BLaER1 (cell line): ENCODE measurements at regions not wholly inside any gene's neighbourhood (a gene's known extent, or its start where the extent isn't known, plus 50 kb on each side); places are given as distances from the start of the nearest gene placed in this dataset.

Source experiments
- H3K27ac ChIP-seq: shearing (Covaris generic); formaldehyde crosslinking; 2 replicates; pipeline ENCODE4 v1.8.1; 2022
- H3K27me3 ChIP-seq: shearing (Covaris generic); formaldehyde crosslinking; 2 replicates; pipeline ENCODE4 v1.8.1; 2022
- H3K36me3 ChIP-seq: shearing (Covaris generic); formaldehyde crosslinking; 2 replicates; pipeline ENCODE4 v1.8.1; 2022
- H3K4me1 ChIP-seq: shearing (Covaris generic); formaldehyde crosslinking; 2 replicates; pipeline ENCODE4 v1.8.1; 2022
- H3K4me2 ChIP-seq: shearing (Covaris generic); formaldehyde crosslinking; 2 replicates; pipeline ENCODE4 v1.8.1; 2022
- H3K4me3 ChIP-seq: shearing (Covaris generic); formaldehyde crosslinking; 2 replicates; pipeline ENCODE4 v1.8.1; 2022
- H3K9ac ChIP-seq: shearing (Covaris generic); formaldehyde crosslinking; 2 replicates; pipeline ENCODE4 v1.8.1; 2022
- H3K9me3 ChIP-seq: shearing (Covaris generic); formaldehyde crosslinking; 2 replicates; pipeline ENCODE4 v1.8.1; 2022
- H4K20me1 ChIP-seq: shearing (Covaris generic); formaldehyde crosslinking; 2 replicates; pipeline ENCODE4 v1.8.1; 2022
- Cebpa-rat ChIP-seq: shearing (Covaris generic); IDR thresholded peaks from 2 replicates; pipeline ENCODE4 v1.8.1; 2022

- Histone ChIP-seq H3K27ac (no peak overlapping the region), H3K4me1 (no peaks in the 10 kb centered on the region), H3K36me3 (no peaks in the 10 kb centered on the region), H3K9me3 (no peaks in the 10 kb centered on the region), H4K20me1 (no peaks in the 10 kb centered on the region), H3K4me3 (no peak overlapping the region), H3K4me2 (no peak overlapping the region), H3K9ac (no peak overlapping the region), H3K27me3 (no peaks in the 10 kb centered on the region)
- TF ChIP-seq Cebpa-rat = no peak
Observed at GRCh38 chr2:144133936-144134665, 385.8 kb downstream of the ZEB2 start.

GRCh38 chr2:144132357-144132756 lies 387.6 kb downstream of the ZEB2 start:
- Histone ChIP-seq H3K9ac (no peak overlapping the region), H3K27ac (no peak overlapping the region), H4K20me1 (no peaks in the 10 kb centered on the region), H3K4me1 (no peaks in the 10 kb centered on the region), H3K4me3 (no peak overlapping the region), H3K27me3 (no peaks in the 10 kb centered on the region), H3K36me3 (no peaks in the 10 kb centered on the region), H3K9me3 (no peaks in the 10 kb centered on the region), H3K4me2 (no peak overlapping the region)
- no peak for TF ChIP-seq Cebpa-rat

GRCh38 chr2:144131042-144131441 lies 388.9 kb downstream of the ZEB2 start:
- Histone ChIP-seq H3K36me3 (no peaks in the 10 kb centered on the region), H3K27ac (no peak overlapping the region), H4K20me1 (no peaks in the 10 kb centered on the region), H3K9ac (no peak overlapping the region), H3K4me2 (no peak overlapping the region), H3K27me3 (no peaks in the 10 kb centered on the region), H3K9me3 (no peaks in the 10 kb centered on the region), H3K4me1 (no peaks in the 10 kb centered on the region), H3K4me3 (no peak overlapping the region)
- no peak for TF ChIP-seq Cebpa-rat

- no peak for TF ChIP-seq Cebpa-rat
Observed at GRCh38 chr2:144130551-144130950, 389.4 kb downstream of the ZEB2 start.

GRCh38 chr2:144128130-144128746 lies 391.7 kb downstream of the ZEB2 start:
- Histone ChIP-seq H3K27me3 (no peaks in the 10 kb centered on the region), H3K9me3 (no peaks in the 10 kb centered on the region), H3K4me2 (no peak overlapping the region), H4K20me1 (no peaks in the 10 kb centered on the region), H3K36me3 (no peaks in the 10 kb centered on the region), H3K9ac (no peak overlapping the region), H3K4me3 (no peak overlapping the region), H3K27ac (no peak overlapping the region), H3K4me1 (no peaks in the 10 kb centered on the region)
- no peak for TF ChIP-seq Cebpa-rat

More at GRCh38 chr2:144130551-144130950, 389.4 kb downstream of the ZEB2 start:
- no peaks in the 10 kb centered on the region for H3K4me1 ChIP-seq
- no peaks in the 10 kb centered on the region for H4K20me1 ChIP-seq
- H3K9me3 ChIP-seq = no peaks in the 10 kb centered on the region
- H3K4me3 ChIP-seq = no peak overlapping the region
- no peak overlapping the region for H3K9ac ChIP-seq
- H3K36me3 ChIP-seq = no peaks in the 10 kb centered on the region
- H3K27me3 ChIP-seq = no peaks in the 10 kb centered on the region
- H3K27ac ChIP-seq = no peak overlapping the region
- no peak overlapping the region for H3K4me2 ChIP-seq

- Histone ChIP-seq H3K4me1 (no peaks in the 10 kb centered on the region), H4K20me1 (no peaks in the 10 kb centered on the region), H3K27ac (no peak overlapping the region), H3K27me3 (no peaks in the 10 kb centered on the region), H3K4me2 (no peak overlapping the region), H3K4me3 (no peak overlapping the region), H3K36me3 (no peaks in the 10 kb centered on the region), H3K9me3 (no peaks in the 10 kb centered on the region), H3K9ac (no peak overlapping the region)
- no peak for TF ChIP-seq Cebpa-rat
Observed at GRCh38 chr2:144127693-144128092, 392.2 kb downstream of the ZEB2 start.

- Histone ChIP-seq H4K20me1 (no peaks in the 10 kb centered on the region), H3K4me1 (no peaks in the 10 kb centered on the region), H3K4me2 (no peak overlapping the region), H3K27me3 (no peaks in the 10 kb centered on the region), H3K4me3 (no peak overlapping the region), H3K9ac (no peak overlapping the region), H3K9me3 (no peaks in the 10 kb centered on the region), H3K36me3 (no peaks in the 10 kb centered on the region), H3K27ac (no peak overlapping the region)
- no peak for TF ChIP-seq Cebpa-rat
Observed at GRCh38 chr2:144126302-144126701, 393.6 kb downstream of the ZEB2 start.

- H4K20me1 ChIP-seq = no peaks in the 10 kb centered on the region
- no peaks in the 10 kb centered on the region for H3K9me3 ChIP-seq
- H3K4me1 ChIP-seq = no peaks in the 10 kb centered on the region
- H3K36me3 ChIP-seq = no peaks in the 10 kb centered on the region
- H3K27me3 ChIP-seq = no peaks in the 10 kb centered on the region
- no peak overlapping the region for H3K27ac ChIP-seq
- no peak overlapping the region for H3K4me3 ChIP-seq
- TF ChIP-seq Cebpa-rat = no peak
- no peak overlapping the region for H3K9ac ChIP-seq
- no peak overlapping the region for H3K4me2 ChIP-seq
Observed at GRCh38 chr2:144125751-144126150, 394.2 kb downstream of the ZEB2 start.

GRCh38 chr2:144124882-144125281 lies 395.0 kb downstream of the ZEB2 start:
- H3K36me3 ChIP-seq = no peaks in the 10 kb centered on the region
- no peak overlapping the region for H3K4me3 ChIP-seq
- H3K27ac ChIP-seq = no peak overlapping the region
- no peak overlapping the region for H3K9ac ChIP-seq
- H3K4me2 ChIP-seq = no peak overlapping the region
- no peaks in the 10 kb centered on the region for H3K9me3 ChIP-seq
- H3K4me1 ChIP-seq = no peaks in the 10 kb centered on the region
- no peak for TF ChIP-seq Cebpa-rat
- H4K20me1 ChIP-seq = no peaks in the 10 kb centered on the region
- no peaks in the 10 kb centered on the region for H3K27me3 ChIP-seq

- no peak for TF ChIP-seq Cebpa-rat
- Histone ChIP-seq H3K4me2 (no peak overlapping the region), H4K20me1 (no peaks in the 10 kb centered on the region), H3K27ac (no peak overlapping the region), H3K9me3 (no peaks in the 10 kb centered on the region), H3K4me3 (no peak overlapping the region), H3K9ac (no peak overlapping the region), H3K4me1 (peaks cover 7% of the 10 kb centered on the region), H3K36me3 (no peaks in the 10 kb centered on the region), H3K27me3 (no peaks in the 10 kb centered on the region)
Observed at GRCh38 chr2:144120487-144120886, 399.4 kb downstream of the ZEB2 start.
